A549 (cell line): ENCODE measurements at regions not wholly inside any gene's neighbourhood (a gene's known extent, or its start where the extent isn't known, plus 50 kb on each side); places are given as distances from the start of the nearest gene placed in this dataset.

ENCODE experiments used
- EP300 ChIP-seq, 2 experiments: fragments of >200 bp; sonication (Bioruptor Twin); formaldehyde crosslinking; IDR thresholded peaks; 2 replicates in 1 of 2; 3 replicates in 1 of 2; pipeline ENCODE4 v1.6.1; 2016 to 2017
- HDAC2 ChIP-seq: fragments of 200-600 bp; sonication (generic); IDR thresholded peaks from 2 replicates; pipeline ENCODE4 v1.6.1; 2016
- MAFK ChIP-seq: fragments of 450-650 bp; IDR thresholded peaks from 2 replicates; pipeline ENCODE4 v1.6.1; 2014; ENCODE audit not compliant: partially characterized antibody
- POLR2AphosphoS2 ChIP-seq: conservative IDR thresholded peaks from 2 replicates; pipeline ENCODE4 v1.6.1; 2012; ENCODE audit warnings: low read length, improper control_type of control experiment, inconsistent platforms
- RCOR1 ChIP-seq: fragments of 150-350 bp; IDR thresholded peaks from 2 replicates; pipeline ENCODE4 v1.6.1; 2014; ENCODE audit warnings: antibody characterized with exemption, low read length, low read depth
- RFX5 ChIP-seq: fragments of 450-650 bp; IDR thresholded peaks from 2 replicates; pipeline ENCODE4 v1.7.1; 2014; ENCODE audit warnings: antibody characterized with exemption, mild to moderate bottlenecking, moderate library complexity
- RNF2 ChIP-seq: fragments of 200-600 bp; sonication (generic); IDR thresholded peaks from 2 replicates; pipeline ENCODE4 v1.6.1; 2016; ENCODE audit warnings: low read depth, mild to moderate bottlenecking, antibody characterized with exemption, moderate library complexity, borderline replicate concordance
- SMC3 ChIP-seq: fragments of >200 bp; sonication (Bioruptor Twin); formaldehyde crosslinking; IDR thresholded peaks from 3 replicates; pipeline ENCODE4 v1.6.1; 2018; ENCODE audit warnings: inconsistent platforms
- SREBF2 ChIP-seq: fragments of 450-650 bp; IDR thresholded peaks from 2 replicates; pipeline ENCODE4 v1.6.1; 2014; ENCODE audit warnings: mild to moderate bottlenecking, moderate library complexity
- ZC3H11A ChIP-seq: fragments of 450-650 bp; IDR thresholded peaks from 2 replicates; pipeline ENCODE4 v1.6.1; 2014; ENCODE audit warnings: antibody characterized with exemption, mild to moderate bottlenecking
- TF ChIP-seq, protein P1 (sequence below): fragments of >200 bp; sonication (Bioruptor Twin); formaldehyde crosslinking; IDR thresholded peaks from 3 replicates; pipeline ENCODE4 v1.5.1; 2016
- TF ChIP-seq, protein P2 (sequence below): IDR thresholded peaks from 2 replicates; pipeline ENCODE4 v1.6.1; 2012
- TF ChIP-seq, protein P3 (sequence below): fragments of 200-600 bp; sonication (generic); IDR thresholded peaks from 2 replicates; pipeline ENCODE4 v1.6.1; 2016; ENCODE audit warnings: antibody characterized with exemption, mild to moderate bottlenecking, moderate library complexity

DNA sequence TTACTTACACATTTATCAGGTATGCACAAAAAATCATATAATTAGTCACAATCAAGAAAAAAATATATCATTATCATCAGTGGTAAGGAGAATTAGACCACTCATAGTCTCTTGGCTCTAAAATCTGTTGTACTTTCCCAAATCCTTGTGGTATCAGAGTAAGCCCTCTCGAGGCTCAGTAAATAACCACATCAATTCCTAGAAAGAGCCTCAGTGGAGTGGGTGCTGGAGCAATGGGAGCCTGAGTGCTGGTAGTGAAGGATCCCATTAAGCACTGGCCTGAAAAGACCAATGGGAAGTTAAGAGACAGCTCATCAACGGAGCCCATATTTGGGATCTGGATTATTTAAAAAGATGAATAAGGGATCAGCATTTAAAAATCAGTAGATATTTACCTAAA is 130.3 kb upstream of the EFNA5 start:
- TF ChIP-seq, protein P1, sequence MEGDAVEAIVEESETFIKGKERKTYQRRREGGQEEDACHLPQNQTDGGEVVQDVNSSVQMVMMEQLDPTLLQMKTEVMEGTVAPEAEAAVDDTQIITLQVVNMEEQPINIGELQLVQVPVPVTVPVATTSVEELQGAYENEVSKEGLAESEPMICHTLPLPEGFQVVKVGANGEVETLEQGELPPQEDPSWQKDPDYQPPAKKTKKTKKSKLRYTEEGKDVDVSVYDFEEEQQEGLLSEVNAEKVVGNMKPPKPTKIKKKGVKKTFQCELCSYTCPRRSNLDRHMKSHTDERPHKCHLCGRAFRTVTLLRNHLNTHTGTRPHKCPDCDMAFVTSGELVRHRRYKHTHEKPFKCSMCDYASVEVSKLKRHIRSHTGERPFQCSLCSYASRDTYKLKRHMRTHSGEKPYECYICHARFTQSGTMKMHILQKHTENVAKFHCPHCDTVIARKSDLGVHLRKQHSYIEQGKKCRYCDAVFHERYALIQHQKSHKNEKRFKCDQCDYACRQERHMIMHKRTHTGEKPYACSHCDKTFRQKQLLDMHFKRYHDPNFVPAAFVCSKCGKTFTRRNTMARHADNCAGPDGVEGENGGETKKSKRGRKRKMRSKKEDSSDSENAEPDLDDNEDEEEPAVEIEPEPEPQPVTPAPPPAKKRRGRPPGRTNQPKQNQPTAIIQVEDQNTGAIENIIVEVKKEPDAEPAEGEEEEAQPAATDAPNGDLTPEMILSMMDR: no peak
- TF ChIP-seq RFX5 (no peak), HDAC2 (no peak), SMC3 (no peak), SREBF2 (no peak), POLR2AphosphoS2 (no peak), EP300 (IDR thresholded peaks at IDR 0.05) (no peak), RNF2 (no peak), RCOR1 (no peak), ZC3H11A (no peak), MAFK (no peak)
- TF ChIP-seq, protein P2, sequence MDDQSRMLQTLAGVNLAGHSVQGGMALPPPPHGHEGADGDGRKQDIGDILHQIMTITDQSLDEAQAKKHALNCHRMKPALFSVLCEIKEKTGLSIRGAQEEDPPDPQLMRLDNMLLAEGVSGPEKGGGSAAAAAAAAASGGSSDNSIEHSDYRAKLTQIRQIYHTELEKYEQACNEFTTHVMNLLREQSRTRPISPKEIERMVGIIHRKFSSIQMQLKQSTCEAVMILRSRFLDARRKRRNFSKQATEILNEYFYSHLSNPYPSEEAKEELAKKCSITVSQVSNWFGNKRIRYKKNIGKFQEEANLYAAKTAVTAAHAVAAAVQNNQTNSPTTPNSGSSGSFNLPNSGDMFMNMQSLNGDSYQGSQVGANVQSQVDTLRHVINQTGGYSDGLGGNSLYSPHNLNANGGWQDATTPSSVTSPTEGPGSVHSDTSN: no peak
- TF ChIP-seq, protein P3, sequence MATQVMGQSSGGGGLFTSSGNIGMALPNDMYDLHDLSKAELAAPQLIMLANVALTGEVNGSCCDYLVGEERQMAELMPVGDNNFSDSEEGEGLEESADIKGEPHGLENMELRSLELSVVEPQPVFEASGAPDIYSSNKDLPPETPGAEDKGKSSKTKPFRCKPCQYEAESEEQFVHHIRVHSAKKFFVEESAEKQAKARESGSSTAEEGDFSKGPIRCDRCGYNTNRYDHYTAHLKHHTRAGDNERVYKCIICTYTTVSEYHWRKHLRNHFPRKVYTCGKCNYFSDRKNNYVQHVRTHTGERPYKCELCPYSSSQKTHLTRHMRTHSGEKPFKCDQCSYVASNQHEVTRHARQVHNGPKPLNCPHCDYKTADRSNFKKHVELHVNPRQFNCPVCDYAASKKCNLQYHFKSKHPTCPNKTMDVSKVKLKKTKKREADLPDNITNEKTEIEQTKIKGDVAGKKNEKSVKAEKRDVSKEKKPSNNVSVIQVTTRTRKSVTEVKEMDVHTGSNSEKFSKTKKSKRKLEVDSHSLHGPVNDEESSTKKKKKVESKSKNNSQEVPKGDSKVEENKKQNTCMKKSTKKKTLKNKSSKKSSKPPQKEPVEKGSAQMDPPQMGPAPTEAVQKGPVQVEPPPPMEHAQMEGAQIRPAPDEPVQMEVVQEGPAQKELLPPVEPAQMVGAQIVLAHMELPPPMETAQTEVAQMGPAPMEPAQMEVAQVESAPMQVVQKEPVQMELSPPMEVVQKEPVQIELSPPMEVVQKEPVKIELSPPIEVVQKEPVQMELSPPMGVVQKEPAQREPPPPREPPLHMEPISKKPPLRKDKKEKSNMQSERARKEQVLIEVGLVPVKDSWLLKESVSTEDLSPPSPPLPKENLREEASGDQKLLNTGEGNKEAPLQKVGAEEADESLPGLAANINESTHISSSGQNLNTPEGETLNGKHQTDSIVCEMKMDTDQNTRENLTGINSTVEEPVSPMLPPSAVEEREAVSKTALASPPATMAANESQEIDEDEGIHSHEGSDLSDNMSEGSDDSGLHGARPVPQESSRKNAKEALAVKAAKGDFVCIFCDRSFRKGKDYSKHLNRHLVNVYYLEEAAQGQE: no peak
